Nephron (organoid): ENCODE measurements at regions not wholly inside any gene's neighbourhood (a gene's known extent, or its start where the extent isn't known, plus 50 kb on each side); places are given as distances from the start of the nearest gene placed in this dataset.

ENCODE experiments used
- H3K27ac Mint-ChIP-seq, 3 experiments: 2 replicates each; pipeline ENCODE4 v1.8.0; 2020; ENCODE audit warnings: mixed read lengths in 3 of 3, mild to moderate bottlenecking in 2 of 3, moderate library complexity in 1 of 3
- H3K27me3 Mint-ChIP-seq: 2 replicates; pipeline ENCODE4 v1.8.0; 2021; ENCODE audit warnings: low read depth, mild to moderate bottlenecking, moderate library complexity, mixed read lengths
- H3K36me3 Mint-ChIP-seq: 2 replicates; pipeline ENCODE4 v1.8.0; 2020; ENCODE audit warnings: low read depth, mixed read lengths
- H3K4me1 Mint-ChIP-seq: 2 replicates; pipeline ENCODE4 v1.8.0; 2020; ENCODE audit warnings: mixed read lengths
- H3K4me3 Mint-ChIP-seq, 3 experiments: 2 replicates each; pipeline ENCODE4 v1.8.0; 2020; ENCODE audit warnings: mild to moderate bottlenecking in 3 of 3, mixed read lengths in 3 of 3, moderate library complexity in 2 of 3
- H3K9me3 Mint-ChIP-seq: 2 replicates; pipeline ENCODE4 v1.8.0; 2020; ENCODE audit warnings: mixed read lengths
- TF ChIP-seq, protein P1 (sequence below), 3 experiments: fragments of 200-600 bp; sonication (generic); IDR thresholded peaks; one replicate each; pipeline ENCODE4 v1.5.0; 2021; ENCODE audit warnings: antibody characterized with exemption in 3 of 3; ENCODE audit not compliant: unreplicated experiment in 3 of 3

DNA sequence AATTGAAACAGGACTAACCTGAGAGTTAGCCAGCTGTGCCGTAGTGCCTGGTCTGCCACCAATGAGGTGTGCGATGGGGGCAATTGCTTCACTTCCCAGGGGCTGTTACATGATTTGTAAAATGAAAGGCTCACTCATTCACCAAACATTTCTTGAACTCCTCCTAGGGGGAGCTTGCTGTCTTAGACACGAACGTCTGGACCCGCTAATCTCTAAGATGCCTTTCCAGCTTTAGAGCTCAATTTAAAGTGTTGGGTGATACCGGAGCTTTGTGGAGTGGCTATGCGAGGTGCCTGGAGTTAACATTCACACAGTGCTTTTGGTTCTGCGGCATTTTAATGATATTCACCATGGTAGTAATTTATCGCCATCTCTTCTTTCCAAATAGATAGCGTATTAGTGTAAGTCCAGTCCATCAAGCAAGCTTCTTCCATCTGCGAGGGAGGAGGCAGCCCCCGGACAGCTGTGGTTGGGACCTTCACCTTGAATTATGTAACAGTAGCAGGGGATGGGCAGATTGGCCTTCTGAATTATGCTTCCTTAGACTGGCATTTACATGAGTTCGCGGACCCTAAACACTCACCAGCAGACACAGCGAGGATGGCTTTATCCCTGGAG lies 179.9 kb downstream of the ADSS2 start:
- TF ChIP-seq, protein P1, sequence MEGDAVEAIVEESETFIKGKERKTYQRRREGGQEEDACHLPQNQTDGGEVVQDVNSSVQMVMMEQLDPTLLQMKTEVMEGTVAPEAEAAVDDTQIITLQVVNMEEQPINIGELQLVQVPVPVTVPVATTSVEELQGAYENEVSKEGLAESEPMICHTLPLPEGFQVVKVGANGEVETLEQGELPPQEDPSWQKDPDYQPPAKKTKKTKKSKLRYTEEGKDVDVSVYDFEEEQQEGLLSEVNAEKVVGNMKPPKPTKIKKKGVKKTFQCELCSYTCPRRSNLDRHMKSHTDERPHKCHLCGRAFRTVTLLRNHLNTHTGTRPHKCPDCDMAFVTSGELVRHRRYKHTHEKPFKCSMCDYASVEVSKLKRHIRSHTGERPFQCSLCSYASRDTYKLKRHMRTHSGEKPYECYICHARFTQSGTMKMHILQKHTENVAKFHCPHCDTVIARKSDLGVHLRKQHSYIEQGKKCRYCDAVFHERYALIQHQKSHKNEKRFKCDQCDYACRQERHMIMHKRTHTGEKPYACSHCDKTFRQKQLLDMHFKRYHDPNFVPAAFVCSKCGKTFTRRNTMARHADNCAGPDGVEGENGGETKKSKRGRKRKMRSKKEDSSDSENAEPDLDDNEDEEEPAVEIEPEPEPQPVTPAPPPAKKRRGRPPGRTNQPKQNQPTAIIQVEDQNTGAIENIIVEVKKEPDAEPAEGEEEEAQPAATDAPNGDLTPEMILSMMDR (IDR thresholded peaks at IDR 0.05; ENCODE audit: unreplicated experiment in 3 of 3) = no peak
- Mint-ChIP-seq H3K9me3 (peaks cover 8% of the 10 kb centered on the region), H3K27me3 (peaks cover 12% of the 10 kb centered on the region), H3K27ac (peak overlapping the region in 1 of 3 experiments; percentile 57), H3K4me3 (no peak overlapping the region), H3K4me1 (peaks cover 29% of the 10 kb centered on the region), H3K36me3 (no peaks in the 10 kb centered on the region)

GRCh38 chr1:244272471-244273261 lies 179.0 kb downstream of the ADSS2 start:
- H3K36me3 Mint-ChIP-seq = no peaks in the 10 kb centered on the region
- H3K27me3 Mint-ChIP-seq = peaks cover 8% of the 10 kb centered on the region
- H3K4me1 Mint-ChIP-seq = peaks cover 29% of the 10 kb centered on the region
- TF ChIP-seq, protein P1 (IDR thresholded peaks at IDR 0.05; ENCODE audit: unreplicated experiment in 3 of 3) = peak; percentile 93 to 100 (median 98)
- peak overlapping the region in 1 of 3 experiments; percentile 4 for H3K4me3 Mint-ChIP-seq
- peaks cover 8% of the 10 kb centered on the region for H3K9me3 Mint-ChIP-seq
- peak overlapping the region in 2 of 3 experiments; percentile 6 to 57 for H3K27ac Mint-ChIP-seq

DNA sequence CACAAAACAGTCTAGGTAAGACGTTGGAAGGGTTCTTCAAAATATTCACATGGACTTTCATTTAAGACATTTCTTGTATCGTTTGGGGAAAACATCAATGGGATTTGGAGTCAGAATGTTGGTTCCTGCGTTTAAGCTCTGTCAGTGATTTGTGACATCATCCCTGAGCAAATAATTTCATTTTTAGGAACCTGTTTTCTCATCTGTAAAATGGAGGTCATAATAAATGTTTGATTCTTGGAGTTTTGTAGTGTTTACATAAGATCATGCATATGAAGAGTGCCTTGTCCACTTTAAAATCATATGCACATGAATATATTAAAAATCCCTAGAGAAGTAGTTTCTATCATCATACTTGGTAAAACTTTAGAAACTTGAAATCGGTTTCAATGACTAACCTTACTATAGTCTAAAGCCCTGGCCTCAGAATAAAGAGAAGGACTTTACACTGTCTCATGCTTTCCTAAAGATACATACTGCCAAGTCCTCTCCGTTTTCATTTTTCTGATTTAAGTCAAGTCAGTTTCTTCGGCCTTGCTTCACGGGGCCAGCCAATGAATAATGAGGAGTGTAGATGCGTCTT lies 178.4 kb downstream of the ADSS2 start:
- H3K4me1 Mint-ChIP-seq = peaks cover 29% of the 10 kb centered on the region
- no peaks in the 10 kb centered on the region for H3K36me3 Mint-ChIP-seq
- TF ChIP-seq, protein P1 (IDR thresholded peaks at IDR 0.05; ENCODE audit: unreplicated experiment in 3 of 3) = no peak
- H3K9me3 Mint-ChIP-seq = peaks cover 8% of the 10 kb centered on the region
- peaks cover 11% of the 10 kb centered on the region for H3K27me3 Mint-ChIP-seq
- H3K4me3 Mint-ChIP-seq = peak overlapping the region in 1 of 3 experiments; percentile 43
- peak overlapping the region in 2 of 3 experiments; percentile 57 to 63 for H3K27ac Mint-ChIP-seq

- H3K4me3 Mint-ChIP-seq = peak overlapping the region in 1 of 3 experiments; percentile 43
- TF ChIP-seq, protein P1 (IDR thresholded peaks at IDR 0.05; ENCODE audit: unreplicated experiment in 3 of 3) = no peak
- H3K27ac Mint-ChIP-seq = peak overlapping the region in 2 of 3 experiments; percentile 57 to 63
- peaks cover 16% of the 10 kb centered on the region for H3K27me3 Mint-ChIP-seq
- H3K9me3 Mint-ChIP-seq = peaks cover 11% of the 10 kb centered on the region
- peaks cover 29% of the 10 kb centered on the region for H3K4me1 Mint-ChIP-seq
- no peaks in the 10 kb centered on the region for H3K36me3 Mint-ChIP-seq
Observed at GRCh38 chr1:244273845-244274619, 177.7 kb downstream of the ADSS2 start.

- Mint-ChIP-seq H3K27ac (no peak overlapping the region), H3K4me3 (no peak overlapping the region), H3K4me1 (peaks cover 23% of the 10 kb centered on the region), H3K27me3 (peaks cover 16% of the 10 kb centered on the region), H3K9me3 (peaks cover 3% of the 10 kb centered on the region), H3K36me3 (no peaks in the 10 kb centered on the region)
- TF ChIP-seq, protein P1 (IDR thresholded peaks at IDR 0.05; ENCODE audit: unreplicated experiment in 3 of 3) = no peak
Observed at GRCh38 chr1:244276646-244277045, 175.1 kb downstream of the ADSS2 start.
